HepG2 (cell line): ENCODE measurements at regions not wholly inside any gene's neighbourhood (a gene's known extent, or its start where the extent isn't known, plus 50 kb on each side); places are given as distances from the start of the nearest gene placed in this dataset.

Experiments used
- ATAC-seq: fragments of 200-7000 bp; cut with Tn5 transposase; 3 replicates; pipeline ENCODE4 v1.9.1; 2020; ENCODE audit warnings: mild to moderate bottlenecking, moderate library complexity
- BruUV-seq: library from RNA; stranded (reverse); fragments of 400-500 nt; replicated peaks from 2 replicates; lab custom pipeline; 2021; lab: Mats Ljungman, UMichigan
- CTCF ChIA-PET: fragments of 300-600 bp; formaldehyde crosslinking; extraction: SDS; loops from one replicate; lab custom pipeline; 2021; ENCODE audit warnings: low total read pairs, inconsistent platforms, low intra/inter-chr PET ratio; lab: Yijun Ruan, JAX
- POLR2A ChIA-PET: fragments of 350-600 bp; sonication (Branson Sonifier 250); formaldehyde crosslinking; loops from one replicate; lab custom pipeline; 2020; ENCODE audit warnings: antibody characterized with exemption, inconsistent platforms; lab: Yijun Ruan, JAX
- DNase-seq: peaks from one replicate; pipeline ENCODE4 v3.0.0-alpha.2; 2015; ENCODE audit warnings: low spot score
- FAIRE-seq: peaks from 3 replicates; lab custom pipeline; 2011; peaks lifted over from hg19 to GRCh38; lab: Jason Lieb, UNC
- H2AFZ ChIP-seq: one replicate; pipeline ENCODE4 v1.6.1; 2011; ENCODE audit warnings: low read length, inconsistent platforms
- H3K27ac ChIP-seq: fragments of 300-600 bp; 3 replicates; pipeline ENCODE4 v1.8.0; 2011; ENCODE audit warnings: mixed run types, mild to moderate bottlenecking, mixed read lengths, low read length, inconsistent platforms; ENCODE audit not compliant: insufficient read depth; ENCODE audit errors: extremely low read length
- H3K27me3 ChIP-seq, 2 experiments: fragments of 200-600 bp in 1 of 2; 2 replicates in 1 of 2; 3 replicates in 1 of 2; pipeline versions ENCODE4 v1.6.0 to v1.8.0; 2011; ENCODE audit warnings: low read length in 2 of 2, mild to moderate bottlenecking in 2 of 2, moderate library complexity in 2 of 2, inconsistent platforms in 1 of 2; ENCODE audit not compliant: insufficient read depth in 2 of 2, control insufficient read depth in 1 of 2
- H3K36me3 ChIP-seq, 2 experiments: fragments of 200-600 bp in 1 of 2; replicated peaks in 1 of 2; 2 replicates in 1 of 2; 3 replicates in 1 of 2; pipeline versions ENCODE4 v1.5.1 to v1.8.0; 2011; ENCODE audit warnings: low read length in 2 of 2, inconsistent platforms in 1 of 2; ENCODE audit not compliant: insufficient read depth in 2 of 2, control insufficient read depth in 1 of 2
- H3K4me1 ChIP-seq: 2 replicates; pipeline ENCODE4 v1.5.1; 2012; ENCODE audit warnings: low read length, inconsistent platforms; ENCODE audit not compliant: insufficient read depth
- H3K4me2 ChIP-seq: 2 replicates; pipeline ENCODE4 v1.6.0; 2011; ENCODE audit warnings: low read depth, low read length, inconsistent platforms
- H3K4me3 ChIP-seq, 3 experiments: fragments of 200-600 bp in 1 of 3; sonication (generic), shearing (Covaris generic) in 1 of 3; replicated peaks in 1 of 3; 2 replicates each; pipeline ENCODE4 v1.5.1; 2011 to 2016; ENCODE audit warnings: low read length in 3 of 3, inconsistent platforms in 2 of 3, low read depth in 2 of 3, mild to moderate bottlenecking in 2 of 3, control low read depth in 1 of 3, mixed read lengths in 1 of 3; ENCODE audit not compliant: insufficient read depth in 1 of 3
- H3K79me2 ChIP-seq: one replicate; pipeline ENCODE4 v1.6.1; 2011; ENCODE audit warnings: low read length, inconsistent platforms; ENCODE audit not compliant: insufficient read depth
- H3K9ac ChIP-seq: 2 replicates; pipeline ENCODE4 v1.6.0; 2011; ENCODE audit warnings: mild to moderate bottlenecking, low read depth, low read length, inconsistent platforms; ENCODE audit not compliant: insufficient read depth
- H3K9me3 ChIP-seq: 2 replicates; pipeline ENCODE4 v1.5.1; 2012; ENCODE audit warnings: mild to moderate bottlenecking, low read length
- H4K20me1 ChIP-seq: 2 replicates; pipeline ENCODE4 v1.6.0; 2011; ENCODE audit warnings: inconsistent platforms, mild to moderate bottlenecking, low read length, moderate library complexity; ENCODE audit not compliant: insufficient read depth
- DNMT3B ChIP-seq: conservative IDR thresholded peaks from 2 replicates; pipeline ENCODE4 v1.6.1; 2016; ENCODE audit warnings: missing biosample characterization, control low read depth
- FOSL2 ChIP-seq: sonication (generic); formaldehyde crosslinking; IDR thresholded peaks from 2 replicates; pipeline ENCODE4 v1.4.0; 2020; ENCODE audit warnings: missing genetic modification reagents
- HCFC1 ChIP-seq: fragments of 150-350 bp; IDR thresholded peaks from 2 replicates; pipeline ENCODE4 v1.6.1; 2014; ENCODE audit warnings: low read depth, low read length
- HOMEZ ChIP-seq: IDR thresholded peaks from 2 replicates; pipeline ENCODE4 v1.6.1; 2016; ENCODE audit warnings: low read depth
- HOXA7 ChIP-seq: sonication (generic); formaldehyde crosslinking; IDR thresholded peaks from 2 replicates; pipeline ENCODE4 v1.8.1; 2022; ENCODE audit warnings: mild to moderate bottlenecking, missing genetic modification reagents, moderate library complexity
- KLF16 ChIP-seq, 2 experiments: sonication (generic) in 1 of 2; formaldehyde crosslinking in 1 of 2; IDR thresholded peaks; 2 replicates each; pipeline versions ENCODE4 v1.6.1 to v1.8.0; 2016 to 2023; ENCODE audit warnings: missing genetic modification reagents in 2 of 2, missing compliant biosample characterization in 1 of 2
- MAX ChIP-seq: IDR thresholded peaks from 2 replicates; pipeline ENCODE4 v1.6.1; 2012; ENCODE audit warnings: inconsistent platforms
- NCOR1 ChIP-seq: fragments of 200-600 bp; sonication (generic); IDR thresholded peaks from 2 replicates; pipeline ENCODE4 v1.7.0; 2017; ENCODE audit warnings: antibody characterized with exemption, low read length, borderline replicate concordance
- PAXIP1 ChIP-seq: sonication (generic); formaldehyde crosslinking; conservative IDR thresholded peaks from 2 replicates; pipeline ENCODE4 v1.4.0; 2020; ENCODE audit warnings: mild to moderate bottlenecking, missing genetic modification reagents, moderate library complexity
- ZNF160 ChIP-seq: sonication (generic); formaldehyde crosslinking; IDR thresholded peaks from 2 replicates; pipeline ENCODE4 v1.8.0; 2022; ENCODE audit warnings: mild to moderate bottlenecking, inconsistent platforms, missing genetic modification reagents
- ZNF281 ChIP-seq: sonication (generic); formaldehyde crosslinking; IDR thresholded peaks from 2 replicates; pipeline ENCODE4 v1.4.0; 2020; ENCODE audit warnings: missing genetic modification reagents, borderline replicate concordance
- ZNF362 ChIP-seq: sonication (generic); formaldehyde crosslinking; IDR thresholded peaks from 2 replicates; pipeline ENCODE4 v1.4.0; 2020; ENCODE audit warnings: missing genetic modification reagents, mild to moderate bottlenecking, borderline replicate concordance
- ZNF460 ChIP-seq: sonication (generic); formaldehyde crosslinking; IDR thresholded peaks from 2 replicates; pipeline ENCODE4 v1.5.1; 2020; ENCODE audit warnings: missing genetic modification reagents, mild to moderate bottlenecking, borderline replicate concordance
- ZNF619 ChIP-seq: sonication (generic); formaldehyde crosslinking; IDR thresholded peaks from 2 replicates; pipeline ENCODE4 v1.4.0; 2020; ENCODE audit warnings: mild to moderate bottlenecking, missing genetic modification reagents
- ZNF766 ChIP-seq: sonication (generic); formaldehyde crosslinking; IDR thresholded peaks from 2 replicates; pipeline ENCODE4 v1.5.0; 2020; ENCODE audit warnings: missing genetic modification reagents, borderline replicate concordance
- ZNF775 ChIP-seq: sonication (generic); formaldehyde crosslinking; IDR thresholded peaks from 2 replicates; pipeline ENCODE4 v1.4.0; 2020; ENCODE audit warnings: missing genetic modification reagents, mild to moderate bottlenecking, moderate library complexity, borderline replicate concordance
- WGBS: methylation state at CpG from one replicate; pipeline ENCODE4 v1.1.6; 2017; ENCODE audit warnings: low lambda C conversion rate; 5-methylcytosine and 5-hydroxymethylcytosine counted together
- in situ Hi-C: cut with HindIII; loops from 2 replicates; pipeline ENCODE4 v1.10.0; 2017; ENCODE audit warnings: low pct_unique_long_range_greater_than_20kb; ENCODE audit not compliant: extremely low pct_ligation_motif_present
- intact Hi-C: fragments of 100-400 bp; cut with micrococcal nuclease; formaldehyde crosslinking; loops from one replicate; pipeline ENCODE4 v1.10.0; 2022; ENCODE audit not compliant: unreplicated experiment

GRCh38 chr14:89621009-89621421, 204.0 kb upstream of the FOXN3 start:
- H3K36me3 ChIP-seq: no peaks in the 10 kb centered on the region
- H3K4me3 ChIP-seq: no peak overlapping the region
- H3K27ac ChIP-seq: no peak overlapping the region
- DNase-seq: no peak
- WGBS: 73% methylated on average over 5 of the region's 5 CpGs
- peaks cover 22% of the 10 kb centered on the region for H3K79me2 ChIP-seq
- peaks cover 68% of the 10 kb centered on the region for H3K4me1 ChIP-seq
- H3K4me2 ChIP-seq: no peak overlapping the region
- no peak overlapping the region for H2AFZ ChIP-seq
- BruUV-seq: no TSS peak
- no peaks in the 10 kb centered on the region; a peak in 2 of 5 replicates for H3K27me3 ChIP-seq
- no peak overlapping the region for H3K9ac ChIP-seq
- ChIA-PET POLR2A (no interaction called here), CTCF (no interaction called here)
- no peak for TF ChIP-seq FOSL2 (CRISPR knock-in tag)
- no peak for TF ChIP-seq ZNF766 (CRISPR knock-in tag)
- TF ChIP-seq ZNF362 (CRISPR knock-in tag): no peak
- no peak for TF ChIP-seq HOXA7 (CRISPR knock-in tag)
- TF ChIP-seq ZNF281 (CRISPR knock-in tag): no peak
- no peak for TF ChIP-seq ZNF619 (CRISPR knock-in tag)
- no peak for TF ChIP-seq ZNF160 (CRISPR knock-in tag)
- no peak for TF ChIP-seq ZNF460 (CRISPR knock-in tag)
- no peak for TF ChIP-seq NCOR1
- no peak for TF ChIP-seq ZNF775 (CRISPR knock-in tag)
- TF ChIP-seq HCFC1: no peak
- TF ChIP-seq KLF16 (CRISPR knock-in tag; IDR thresholded peaks at IDR 0.05): no peak
- no peak for TF ChIP-seq HOMEZ (CRISPR knock-in tag)
- TF ChIP-seq DNMT3B (CRISPR knock-in tag): no peak
- no peak for TF ChIP-seq MAX
- TF ChIP-seq PAXIP1: no peak
- in situ Hi-C loops (no loop called here), intact Hi-C loops (loop anchor here (5.0 kb wide), 1 partner anchor 579 kb away; no protein-coding TSS in a partner anchor)
- no peaks in the 10 kb centered on the region for H4K20me1 ChIP-seq
- H3K9me3 ChIP-seq: no peaks in the 10 kb centered on the region
- no peak for FAIRE-seq
- ATAC-seq: no peak
